HG02943 (cell line): ENCODE measurements at regions not wholly inside any gene's neighbourhood (a gene's known extent, or its start where the extent isn't known, plus 50 kb on each side); places are given as distances from the start of the nearest gene placed in this dataset.

Experiments used
- ATAC-seq: cut with Tn5 transposase; IDR thresholded peaks from one replicate; pipeline ENCODE4 v1.9.1; 2021; ENCODE audit warnings: mild to moderate bottlenecking, low read depth, moderate library complexity; ENCODE audit not compliant: unreplicated experiment

DNA sequence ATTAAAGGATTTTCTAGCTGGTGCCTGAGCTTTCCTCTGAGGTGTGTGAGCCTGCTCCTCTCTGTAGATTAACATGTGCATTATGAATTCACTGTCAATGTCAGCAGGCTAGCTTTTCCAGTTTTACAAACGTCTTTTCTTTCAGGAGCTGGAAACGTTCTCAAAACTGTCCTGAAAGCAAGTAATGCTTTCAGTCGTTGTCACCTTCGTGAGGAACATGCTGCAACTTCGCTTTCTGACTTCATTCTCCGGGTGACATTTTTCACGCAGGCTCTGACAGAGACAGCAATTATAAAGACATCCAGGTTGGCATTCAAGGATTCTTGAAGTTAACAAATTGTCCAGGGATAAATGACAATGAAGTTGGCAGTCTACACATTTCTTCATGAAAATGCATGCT is 671.5 kb downstream of the DHX35 start:
- no peak for ATAC-seq

DNA sequence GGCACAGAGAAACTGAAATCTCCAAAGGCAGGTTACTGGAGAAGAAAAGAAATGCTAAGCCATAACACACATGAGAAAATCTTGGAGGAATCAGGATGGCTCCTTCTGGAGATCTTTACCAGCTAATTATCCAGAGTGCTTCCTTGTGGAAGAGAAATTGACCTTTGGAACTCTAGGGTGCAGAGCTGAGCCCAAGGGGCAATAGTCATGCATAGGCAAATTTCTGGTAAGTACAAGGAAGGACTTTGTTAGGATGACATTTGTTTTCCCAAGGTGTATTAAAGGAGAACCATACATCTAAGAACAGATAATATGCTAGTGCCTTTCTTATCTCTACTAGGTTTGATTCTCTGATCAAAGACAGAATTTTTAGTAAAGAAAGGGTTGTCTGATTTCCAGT is 670.6 kb downstream of the DHX35 start:
- ATAC-seq = no peak

DNA sequence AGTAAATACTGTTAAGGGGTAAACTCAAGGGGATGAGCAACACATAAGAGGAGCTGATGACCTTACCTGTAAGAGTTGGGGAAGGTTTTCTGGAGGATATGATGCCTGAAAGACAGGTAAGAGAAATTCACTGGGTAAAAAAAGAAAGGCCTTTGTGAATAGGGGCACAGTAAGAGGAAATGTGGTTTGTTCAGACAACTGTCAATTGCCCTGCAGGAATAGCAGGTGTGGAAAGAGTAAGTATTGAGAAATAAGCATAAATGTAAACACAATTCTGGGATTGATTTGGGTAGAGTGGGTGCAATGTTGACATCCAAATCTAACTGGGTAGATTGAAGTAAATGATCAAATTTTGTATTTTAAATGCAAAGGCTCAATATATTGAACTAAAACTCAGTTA is 670.0 kb downstream of the DHX35 start:
- no peak for ATAC-seq

DNA sequence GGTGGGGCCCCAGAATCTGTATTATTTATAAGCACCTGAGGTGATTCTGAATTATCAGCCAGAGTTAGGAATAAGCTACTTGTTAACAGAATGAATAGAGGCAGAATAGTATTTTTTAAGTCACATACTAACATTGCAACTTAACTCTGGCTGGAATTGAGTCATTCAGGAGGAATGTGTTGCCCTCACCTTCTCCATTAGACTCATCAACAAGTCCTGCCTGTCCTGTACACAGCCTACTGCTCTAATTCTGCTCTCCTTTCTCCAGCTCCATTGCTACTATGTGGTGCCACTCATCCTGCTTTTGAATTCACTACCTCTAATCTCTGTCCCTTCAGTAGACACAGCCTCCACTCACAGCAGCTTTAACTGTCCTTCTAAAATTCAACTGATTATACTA is 669.4 kb downstream of the DHX35 start:
- no peak for ATAC-seq

DNA sequence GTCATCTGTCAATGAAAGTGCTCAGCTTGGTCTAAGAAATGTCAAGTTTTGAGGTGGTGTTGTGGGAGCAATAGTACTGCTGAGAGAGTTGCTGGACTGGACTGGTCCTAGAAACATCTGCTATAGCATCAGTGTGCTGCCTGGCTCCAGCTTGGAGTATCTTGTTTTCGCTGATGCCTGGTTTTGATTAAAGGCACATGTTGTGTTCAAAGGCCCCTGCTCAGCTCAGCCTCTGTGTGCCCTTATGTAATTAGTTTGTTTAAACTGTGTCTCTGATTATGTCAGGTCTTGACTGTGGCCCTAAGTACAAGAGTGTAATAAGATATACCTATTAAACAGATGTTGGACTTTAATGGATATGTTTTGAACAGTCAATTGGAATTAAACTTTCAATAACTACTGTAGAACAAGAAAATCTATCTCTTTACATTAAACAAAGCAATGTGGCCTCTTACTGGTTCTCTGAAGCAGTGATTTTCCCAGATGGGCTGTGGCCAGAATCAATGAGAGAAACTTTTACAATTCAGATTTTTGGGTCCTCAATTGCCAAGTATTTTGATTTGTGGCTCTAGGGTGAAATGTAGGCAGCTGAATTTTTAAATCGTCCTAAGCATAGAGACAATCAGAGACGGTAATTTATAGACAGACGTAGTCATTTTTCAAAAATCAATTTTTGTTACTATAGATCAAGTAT is 668.2 kb downstream of the DHX35 start:
- ATAC-seq = no peak

DNA sequence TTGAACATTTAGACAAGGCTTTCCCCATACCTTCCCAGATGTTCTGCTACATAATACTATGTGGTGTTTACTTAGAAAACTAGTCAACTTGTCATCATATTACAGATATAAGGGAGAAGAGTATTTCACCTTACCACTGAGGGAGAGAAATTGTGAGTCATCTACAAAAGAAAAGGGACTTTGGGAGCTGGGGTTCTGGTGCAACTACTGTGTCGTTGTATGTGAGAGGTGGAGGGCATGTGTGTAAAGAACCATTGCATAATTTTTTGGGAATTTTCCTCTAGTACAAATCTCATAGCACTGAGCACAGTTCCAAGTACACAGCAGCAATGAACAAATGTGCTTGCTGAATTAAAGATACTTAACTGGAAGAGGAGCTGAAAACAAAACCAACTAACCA is 665.6 kb downstream of the DHX35 start:
- ATAC-seq = no peak

DNA sequence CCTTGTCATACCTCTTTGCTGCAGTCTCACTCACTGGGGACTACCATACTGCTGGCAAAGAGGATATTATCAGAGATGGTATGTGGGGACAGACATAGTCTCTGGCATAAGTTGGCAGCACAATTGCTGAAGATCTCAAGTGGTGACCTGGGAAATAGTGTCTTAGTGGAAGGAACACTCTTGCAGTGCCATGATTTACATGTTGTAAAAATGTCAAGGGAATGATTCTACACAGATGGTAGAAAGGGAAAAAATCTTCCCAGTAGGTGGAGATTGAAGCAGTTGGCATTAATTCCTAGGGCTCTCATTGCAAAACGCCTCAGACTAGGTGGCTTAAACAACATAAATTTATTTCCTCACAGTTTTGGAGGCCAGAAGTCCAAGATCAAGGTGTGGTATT is 662.2 kb downstream of the DHX35 start:
- ATAC-seq = no peak

DNA sequence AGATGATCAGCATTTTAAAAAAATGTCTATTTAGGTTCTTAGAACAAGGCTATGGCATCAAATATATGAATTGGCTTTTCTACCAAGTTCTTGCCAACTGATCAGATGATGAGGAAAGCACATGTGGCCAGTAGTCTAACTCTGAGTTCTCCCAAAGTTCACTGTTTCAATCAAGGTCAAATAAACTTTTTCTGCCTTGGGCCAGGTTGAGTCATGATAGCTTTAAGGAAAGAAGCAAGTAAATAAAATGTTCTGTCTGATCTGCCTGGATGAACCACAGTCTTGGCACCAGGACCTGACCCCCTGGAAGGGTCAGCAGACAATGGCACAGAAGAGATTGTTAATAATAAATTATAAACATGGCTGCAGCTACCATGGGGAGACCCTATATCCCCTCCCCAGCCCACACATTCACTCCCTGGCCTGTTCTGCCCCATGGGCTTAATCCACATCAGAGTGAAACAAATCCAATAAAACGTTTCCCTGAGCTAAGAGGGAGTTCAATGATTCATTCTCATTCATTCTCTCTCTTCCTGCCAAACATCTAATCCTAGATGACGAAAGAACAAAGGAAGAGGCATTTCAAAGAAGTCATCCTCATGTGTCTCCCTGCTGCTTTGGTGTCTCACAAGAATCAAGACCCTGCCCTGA is 661.6 kb downstream of the DHX35 start:
- ATAC-seq = no peak

DNA sequence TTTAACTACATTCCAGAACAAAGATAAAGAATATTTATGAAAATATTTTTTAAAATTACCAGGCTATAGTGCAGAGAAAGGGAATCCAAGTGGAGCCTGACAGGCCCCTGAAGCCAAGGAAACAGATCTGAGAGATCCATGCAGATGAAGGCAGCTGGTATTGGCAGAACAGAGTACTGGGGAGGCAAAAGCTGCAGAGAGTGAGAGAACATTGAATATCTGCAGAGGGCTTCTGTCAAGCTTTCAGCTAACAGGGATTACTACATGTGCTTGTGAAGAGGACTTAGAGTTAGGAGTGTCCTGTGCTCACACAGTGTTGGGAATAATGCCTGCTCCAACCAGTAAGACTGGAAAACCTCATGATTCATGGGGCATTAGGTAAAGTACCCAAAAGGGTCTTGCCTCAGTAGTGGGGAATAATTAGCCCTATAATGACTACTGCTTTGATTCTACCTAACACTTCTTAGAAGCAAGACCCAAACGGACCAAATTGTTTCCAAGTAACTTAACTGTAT is 657.2 kb downstream of the DHX35 start:
- ATAC-seq = no peak

DNA sequence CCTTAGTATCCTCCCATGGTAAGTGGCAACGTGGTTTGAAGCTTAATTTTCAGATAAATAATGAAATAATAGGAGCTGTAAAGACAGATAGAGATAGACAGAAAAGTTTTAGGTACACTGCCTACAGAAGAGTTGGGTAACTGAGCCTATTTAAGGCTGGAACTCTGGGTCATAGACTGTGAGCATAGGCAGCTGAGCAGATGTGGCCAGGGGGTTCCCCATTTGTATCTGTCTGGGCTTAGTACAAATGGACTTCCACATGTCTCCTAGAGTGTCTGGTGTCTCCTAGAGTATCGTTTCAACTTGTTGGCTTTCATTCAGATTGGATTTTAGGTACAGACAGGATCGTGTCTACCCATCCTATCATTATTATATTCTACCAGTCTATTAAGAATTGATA is 649.8 kb downstream of the DHX35 start:
- ATAC-seq = no peak

DNA sequence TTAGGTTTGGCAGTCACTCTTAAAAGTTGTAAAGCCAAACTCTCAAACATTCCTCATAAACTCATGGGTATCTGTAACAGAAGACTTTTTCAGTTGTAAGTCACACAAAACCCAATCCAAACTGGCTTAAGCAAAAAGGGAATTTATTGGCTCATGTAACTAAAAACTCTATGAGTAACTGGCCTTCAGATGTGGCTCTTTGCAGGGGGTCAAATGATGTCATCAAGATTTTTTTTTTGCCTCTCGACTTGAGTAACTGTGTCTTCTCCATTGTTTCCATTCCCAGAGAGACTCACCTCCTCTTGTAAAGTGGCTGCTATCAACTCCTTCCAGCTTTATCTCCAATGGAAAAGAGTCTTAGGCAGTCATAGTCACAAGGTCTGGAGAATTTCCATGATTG is 645.0 kb downstream of the DHX35 start:
- no peak for ATAC-seq

DNA sequence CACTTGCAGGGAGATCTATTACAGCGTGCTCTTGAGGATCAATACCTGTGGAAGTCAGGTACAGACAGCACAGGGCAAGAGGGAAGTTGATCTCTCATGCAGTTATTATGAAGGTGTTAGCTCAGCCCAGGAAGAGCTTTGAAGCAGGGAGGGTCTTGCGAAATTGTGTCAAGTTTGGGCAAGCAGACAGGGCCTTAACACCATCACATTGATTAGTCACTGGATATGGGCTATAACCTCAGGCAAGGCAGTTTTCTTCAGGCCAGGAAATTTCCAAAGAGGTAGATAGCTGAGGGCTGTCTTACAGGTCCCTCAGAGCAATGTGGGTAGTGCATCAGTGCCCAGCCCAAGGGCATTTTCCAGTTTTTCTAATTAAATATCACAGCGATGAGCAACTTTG is 643.8 kb downstream of the DHX35 start:
- no peak for ATAC-seq

DNA sequence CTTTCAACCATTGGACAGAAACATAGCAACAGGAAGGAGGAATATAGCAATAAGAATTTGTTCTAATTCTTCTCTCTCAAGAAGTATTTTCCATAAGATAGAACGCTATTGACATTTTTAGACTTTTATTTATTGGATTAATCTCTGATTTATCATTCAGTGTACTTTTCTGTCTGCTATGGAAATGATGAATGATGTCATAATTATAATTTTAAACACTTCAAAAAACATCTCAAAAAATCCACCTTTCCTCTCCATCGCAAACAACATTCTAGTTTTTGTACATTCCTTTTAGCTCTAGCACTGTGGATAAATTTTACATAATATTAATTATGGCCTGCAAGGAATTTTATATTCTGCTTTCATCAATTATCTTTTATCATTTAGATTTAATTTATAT is 643.2 kb downstream of the DHX35 start:
- no peak for ATAC-seq

DNA sequence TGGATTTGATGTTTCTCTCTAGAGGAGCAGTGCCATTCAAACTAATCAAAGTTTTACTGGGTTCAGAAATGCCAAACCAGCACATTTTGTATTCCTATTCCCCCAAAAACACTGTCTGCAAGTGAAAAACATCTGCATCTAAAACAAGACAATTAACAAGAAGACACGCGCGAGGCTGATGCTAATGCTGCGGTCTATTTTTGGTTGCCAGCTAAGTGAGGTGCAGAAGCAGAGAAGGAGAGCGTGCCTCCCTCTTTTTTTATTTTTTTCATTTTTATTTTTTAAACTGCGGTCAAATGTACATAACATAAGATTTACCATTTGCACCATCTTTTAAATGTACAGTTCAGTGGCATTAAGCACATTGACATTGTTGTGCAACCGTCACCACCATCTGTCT is 641.1 kb downstream of the DHX35 start:
- no peak for ATAC-seq

DNA sequence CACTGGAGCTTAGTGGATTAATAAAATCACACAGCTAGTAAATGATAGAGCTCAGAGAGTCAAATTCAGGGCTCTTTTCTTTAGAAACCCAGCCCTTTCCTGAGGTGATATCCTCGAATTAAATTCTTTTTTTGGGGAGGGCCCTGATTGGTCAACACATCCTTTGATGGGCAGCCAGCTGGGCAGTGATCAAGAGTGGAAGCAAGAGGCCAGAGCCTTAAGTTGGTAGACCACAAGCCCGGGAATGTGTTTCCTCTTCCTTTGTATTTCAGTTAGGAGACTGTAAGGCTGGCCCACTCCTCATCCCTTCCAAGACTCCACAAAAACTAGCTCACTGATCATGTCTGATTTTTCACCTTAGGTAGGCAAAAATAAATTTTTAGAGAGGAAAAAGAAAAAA is 640.5 kb downstream of the DHX35 start:
- ATAC-seq = no peak

DNA sequence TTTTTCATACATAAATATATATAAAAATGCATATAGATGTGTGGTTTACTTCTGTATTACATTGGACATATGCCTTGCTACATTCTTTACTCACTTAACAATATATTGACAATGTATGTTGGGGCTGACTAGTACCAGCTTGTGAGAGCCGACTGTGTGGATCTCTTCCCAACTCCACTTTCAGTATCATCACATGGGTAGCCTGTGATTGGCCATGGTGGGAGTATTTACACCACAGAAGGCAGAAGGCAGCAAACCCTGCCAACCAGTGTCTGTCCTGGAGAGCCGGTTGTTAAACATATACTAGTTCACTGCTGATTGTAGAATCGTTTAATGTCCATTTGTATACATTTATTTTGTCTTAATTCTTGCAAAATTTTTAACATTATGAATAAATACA is 638.7 kb downstream of the DHX35 start:
- ATAC-seq = no peak

DNA sequence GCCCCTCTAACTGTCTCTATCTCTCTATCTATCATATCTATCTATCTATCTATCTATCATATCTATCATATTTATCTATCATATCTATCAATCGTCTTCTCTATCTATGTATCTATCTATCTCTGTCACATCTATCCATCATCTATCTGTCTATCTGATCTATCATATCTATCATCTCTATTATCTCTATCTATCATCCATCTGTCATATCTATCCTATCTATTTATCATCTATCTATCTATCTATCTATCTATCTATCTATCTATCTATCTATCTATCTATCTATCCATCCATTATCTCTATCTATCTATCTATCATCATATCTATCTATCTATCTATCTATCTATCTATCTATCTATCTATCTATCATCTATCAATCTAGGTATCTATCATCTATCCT is 638.0 kb downstream of the DHX35 start:
- no peak for ATAC-seq

DNA sequence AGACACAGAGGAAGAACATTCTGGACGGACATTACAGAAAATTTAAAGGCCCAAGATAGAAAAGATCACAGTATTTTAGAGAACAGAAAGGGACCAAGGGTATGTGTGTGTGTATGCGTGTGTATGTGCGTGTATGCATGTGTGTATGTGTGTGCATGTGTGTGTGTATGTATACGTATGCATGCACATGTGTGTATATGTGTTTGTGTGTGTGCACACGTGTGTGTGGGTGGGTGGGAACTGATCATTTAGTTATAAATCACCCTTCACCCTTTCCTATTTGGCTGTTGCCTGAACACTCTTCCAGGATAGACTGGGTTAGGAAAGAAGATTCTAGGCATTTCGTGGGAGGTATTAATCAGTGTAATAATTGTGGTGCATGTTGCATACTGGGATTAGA is 634.4 kb downstream of the DHX35 start:
- no peak for ATAC-seq

DNA sequence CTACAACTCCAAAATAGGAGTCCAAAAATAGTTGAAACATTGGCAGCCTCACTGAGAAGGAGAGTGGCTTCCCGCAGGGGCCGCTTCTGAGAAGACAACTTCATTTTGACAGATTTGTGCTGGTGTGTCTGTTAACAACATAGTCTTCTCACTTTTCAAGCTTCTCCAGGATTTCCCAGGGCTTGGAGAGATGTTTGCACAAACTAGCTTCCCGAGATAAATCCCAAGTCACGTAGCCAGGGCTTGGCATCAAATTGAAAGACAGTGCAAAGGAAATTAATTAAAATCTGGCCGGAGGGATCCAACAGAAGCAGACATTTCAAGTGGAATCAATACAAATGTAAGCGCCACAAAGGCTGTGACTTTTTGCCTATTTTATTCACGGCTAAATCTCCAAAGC is 630.2 kb downstream of the DHX35 start:
- ATAC-seq = no peak

DNA sequence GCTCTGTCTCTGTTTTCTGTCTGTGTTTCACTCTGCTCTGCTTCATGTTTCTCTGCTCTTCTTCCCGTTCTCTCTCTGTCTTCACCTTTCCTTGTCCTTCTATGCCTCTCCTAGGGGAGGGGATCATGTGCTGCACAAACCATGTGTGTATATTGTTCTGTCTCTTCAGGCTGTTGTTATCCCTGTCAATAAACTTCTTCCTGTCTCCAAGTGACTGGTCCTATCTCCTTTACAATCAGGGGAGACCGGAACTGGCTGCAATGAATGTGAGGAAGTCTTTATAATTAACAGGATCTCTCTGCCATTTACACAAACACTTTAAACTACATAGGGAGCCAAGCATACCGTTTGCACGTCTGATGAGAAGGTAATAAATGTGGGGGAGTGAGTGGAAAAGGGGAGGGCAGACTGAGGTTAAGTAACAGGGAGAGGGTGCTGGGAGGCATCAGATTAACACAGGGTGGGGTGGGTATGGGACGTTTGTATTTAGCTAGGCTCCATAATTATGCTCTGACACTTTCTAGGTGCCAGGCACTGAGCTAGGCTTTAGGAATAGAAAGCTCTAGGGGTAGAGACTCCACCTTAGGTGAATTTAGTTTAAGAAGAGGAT is 626.1 kb downstream of the DHX35 start:
- ATAC-seq = no peak

DNA sequence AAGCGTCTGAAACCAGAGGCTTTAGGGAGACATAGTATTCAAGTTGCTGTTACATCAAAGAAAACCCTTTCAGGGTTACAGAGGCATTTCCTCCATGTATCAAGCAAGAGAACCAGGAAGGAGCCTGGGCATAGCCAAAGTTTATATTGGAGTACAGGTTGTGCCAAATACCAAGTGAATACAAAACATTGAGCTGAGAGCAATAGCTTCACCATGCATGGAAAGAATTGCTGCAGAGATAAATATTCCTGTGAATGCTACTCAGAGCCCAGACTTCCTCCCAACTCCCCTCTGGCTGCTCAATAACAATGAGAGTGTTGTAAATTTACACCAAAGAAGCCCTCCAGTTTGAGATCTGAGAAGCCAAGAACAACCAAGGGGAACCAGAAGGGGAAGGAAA is 618.9 kb downstream of the DHX35 start:
- no peak for ATAC-seq

DNA sequence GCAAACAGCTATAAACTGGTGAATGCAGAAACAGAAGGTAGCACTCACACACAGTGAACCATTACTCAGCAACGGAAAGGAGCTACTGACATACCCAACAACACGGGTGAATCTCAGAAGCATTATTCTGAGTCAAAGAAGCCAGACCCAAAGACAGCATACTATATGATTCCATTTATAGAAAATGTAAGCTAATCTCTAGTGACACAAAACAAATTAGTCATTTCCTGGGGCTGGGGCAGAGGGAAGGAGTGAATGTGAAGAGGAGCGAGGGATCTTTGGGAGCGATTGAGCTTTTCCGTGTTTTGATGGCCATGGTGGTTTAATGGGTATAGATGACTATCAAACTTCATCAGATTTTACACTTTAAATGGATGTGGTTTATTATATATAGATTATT is 614.6 kb downstream of the DHX35 start:
- no peak for ATAC-seq
